ENCODE measurements at regions not wholly inside any gene's neighbourhood (a gene's known extent, or its start where the extent isn't known, plus 50 kb on each side); places are given as distances from the start of the nearest gene placed in this dataset.

- TF ChIP-seq CTCF (IDR thresholded peaks at IDR 0.05) (no peak), POLR2A (IDR thresholded peaks at IDR 0.05) (no peak)
Observed at GRCh38 chr5:159786201-159786600, 130.1 kb upstream of the ADRA1B start.
